Stimulated activated CD8-positive, alpha-beta memory T cell treated with anti-CD3 and anti-CD28 coated beads, Interleukin-7, amount 100 ng/mL, for 48 hours (primary cell): ENCODE measurements at regions not wholly inside any gene's neighbourhood (a gene's known extent, or its start where the extent isn't known, plus 50 kb on each side); places are given as distances from the start of the nearest gene placed in this dataset.

Source experiments
- DNase-seq, 2 donors: peaks; one replicate each; pipeline ENCODE4 v3.0.0-alpha.2; 2020; ENCODE audit warnings: low read depth in 1 of 2; ENCODE audit errors: extremely low read depth in 1 of 2

DNA sequence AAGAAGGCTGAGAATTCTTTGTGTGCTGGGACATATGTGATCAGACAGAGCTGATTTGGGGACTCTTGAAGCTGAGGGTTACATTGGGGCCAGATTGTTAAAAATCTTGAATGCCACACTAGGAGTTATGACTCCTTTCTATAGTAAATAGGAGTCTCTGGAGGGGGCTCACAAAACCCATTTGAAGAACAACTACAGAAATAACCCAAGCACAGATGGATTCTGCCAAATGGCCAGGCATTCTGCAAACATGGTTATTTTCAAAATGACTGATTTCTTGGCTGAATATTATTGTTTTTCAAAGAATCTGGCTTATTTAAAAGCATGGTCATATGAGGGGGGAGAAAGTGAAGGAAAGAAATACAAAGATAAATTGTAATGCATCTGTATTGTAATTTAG lies 625.5 kb upstream of the TENM4 start:
- no peak for DNase-seq

DNA sequence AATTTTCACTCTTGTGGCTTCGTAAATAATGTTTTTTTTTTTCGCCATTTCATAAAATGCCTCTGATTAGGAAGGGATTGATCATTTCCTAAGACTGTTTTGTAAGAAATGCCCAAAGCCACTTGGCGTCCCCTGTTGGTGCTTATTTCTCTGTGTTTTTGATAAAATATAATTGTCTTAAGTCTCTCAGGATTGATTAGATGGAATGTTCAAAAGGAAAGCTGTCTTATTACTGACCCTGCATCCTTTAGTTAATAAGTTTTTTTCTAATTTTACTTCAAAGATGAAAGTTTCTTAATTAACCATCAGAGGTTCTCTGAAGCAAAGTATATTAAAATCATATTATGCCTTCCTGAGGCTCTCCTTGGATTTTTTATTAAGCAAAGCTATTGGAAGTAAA lies 624.3 kb upstream of the TENM4 start:
- no peak for DNase-seq

DNA sequence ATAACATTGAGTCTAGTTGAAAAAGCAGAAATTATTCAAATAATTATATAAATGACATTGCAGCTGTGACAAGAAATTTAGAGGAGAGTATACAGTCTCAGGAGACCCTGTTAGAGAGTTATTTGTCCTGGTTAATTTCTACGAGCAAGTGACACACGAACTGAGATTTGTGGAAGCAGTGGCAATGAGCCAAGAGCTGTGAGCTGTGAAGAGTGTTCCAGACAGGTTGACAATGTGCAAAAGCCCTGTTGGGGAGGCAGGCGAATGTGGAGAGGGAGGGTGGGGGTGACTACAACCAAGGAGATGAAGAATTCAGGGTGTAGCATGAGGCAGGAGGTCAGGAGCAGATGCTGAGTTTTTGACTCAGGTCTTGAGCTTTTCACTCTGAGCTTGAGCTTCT lies 620.2 kb upstream of the TENM4 start:
- no peak for DNase-seq

DNA sequence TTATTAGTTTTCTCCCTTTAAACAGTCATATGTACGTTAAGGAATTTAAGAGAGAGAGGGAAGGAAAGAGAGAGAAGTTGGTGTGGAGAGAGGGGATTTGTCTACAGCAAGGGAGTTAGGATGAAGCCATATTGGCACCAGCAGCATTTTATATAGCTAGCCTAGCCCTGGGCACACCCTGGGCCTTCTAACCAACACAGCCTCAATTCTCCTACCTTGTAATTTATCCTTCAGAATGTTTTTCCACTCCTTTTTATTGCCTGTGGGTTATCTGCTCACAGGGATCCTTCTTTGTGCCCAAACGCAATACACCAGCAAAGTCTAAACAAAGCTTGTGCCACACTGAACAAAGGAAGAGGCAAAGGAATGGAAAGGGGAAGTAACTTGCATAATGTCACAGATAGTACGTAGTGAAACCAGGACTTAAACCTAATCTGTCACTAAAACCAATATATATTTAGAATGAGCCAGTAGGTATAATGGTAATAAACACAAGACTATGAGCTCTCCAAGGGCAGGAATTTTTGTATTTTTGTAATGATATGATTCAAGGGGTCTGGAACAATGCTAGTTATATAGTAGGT lies 613.8 kb upstream of the TENM4 start:
- no peak for DNase-seq

DNA sequence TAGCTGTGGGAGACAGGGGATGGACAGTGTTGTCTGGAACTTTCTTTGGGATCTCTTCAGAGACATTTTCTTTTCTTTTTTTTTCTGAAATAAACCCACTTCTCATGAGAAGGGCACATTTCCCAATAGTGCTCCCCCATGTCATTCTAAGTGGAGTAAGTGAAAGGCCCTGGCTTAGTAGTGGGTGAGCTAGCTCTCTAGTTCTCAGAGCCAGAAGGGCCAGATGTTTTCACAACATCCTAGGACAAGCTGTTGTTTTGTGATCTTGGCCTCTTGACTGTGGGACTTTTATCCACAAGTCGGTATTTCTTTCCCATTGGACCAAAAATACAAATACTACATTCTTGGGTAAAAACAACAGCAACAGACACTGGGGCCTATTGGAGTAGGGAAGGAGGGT lies 607.7 kb upstream of the TENM4 start:
- no peak for DNase-seq

DNA sequence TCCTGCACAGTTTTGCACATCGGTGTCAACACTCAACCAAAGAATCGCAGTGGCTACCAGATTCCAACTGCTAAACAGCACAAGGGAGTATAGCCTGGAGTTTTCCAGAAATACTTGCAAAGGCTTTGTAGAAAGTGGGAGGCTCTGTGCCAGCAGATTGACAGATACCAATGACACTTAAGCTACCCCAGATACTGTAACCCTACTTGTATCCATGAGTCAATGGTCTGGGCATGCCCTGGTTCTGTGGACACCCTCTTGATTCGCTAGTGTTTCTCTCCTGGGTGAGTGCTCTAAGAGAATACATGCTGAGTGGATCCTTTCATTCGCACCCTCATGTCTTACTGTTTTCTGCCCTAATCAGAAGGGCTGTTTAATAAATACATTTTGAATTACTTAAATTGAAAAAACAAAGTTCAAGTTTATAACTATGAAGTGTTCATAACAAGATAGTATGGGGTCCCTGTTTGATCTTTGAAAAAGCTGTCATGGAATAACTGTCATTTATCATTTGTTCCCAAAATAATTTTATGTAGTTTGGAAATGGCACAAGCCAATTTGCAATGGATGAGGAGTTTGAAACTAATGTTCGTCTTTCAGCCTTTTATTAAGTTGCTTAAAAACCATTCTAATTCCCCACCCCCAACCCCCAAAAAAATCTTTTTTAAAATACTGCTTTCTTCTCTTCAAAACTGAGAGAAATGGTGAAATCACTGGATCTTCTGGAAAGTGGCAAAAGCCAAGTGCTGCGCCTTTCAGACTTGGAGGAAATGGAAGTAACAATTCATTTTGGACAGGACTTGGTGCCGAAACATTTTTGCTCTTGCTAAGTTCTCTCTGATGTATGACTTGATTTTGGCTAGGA lies 600.5 kb upstream of the TENM4 start:
- DNase-seq = no peak

DNA sequence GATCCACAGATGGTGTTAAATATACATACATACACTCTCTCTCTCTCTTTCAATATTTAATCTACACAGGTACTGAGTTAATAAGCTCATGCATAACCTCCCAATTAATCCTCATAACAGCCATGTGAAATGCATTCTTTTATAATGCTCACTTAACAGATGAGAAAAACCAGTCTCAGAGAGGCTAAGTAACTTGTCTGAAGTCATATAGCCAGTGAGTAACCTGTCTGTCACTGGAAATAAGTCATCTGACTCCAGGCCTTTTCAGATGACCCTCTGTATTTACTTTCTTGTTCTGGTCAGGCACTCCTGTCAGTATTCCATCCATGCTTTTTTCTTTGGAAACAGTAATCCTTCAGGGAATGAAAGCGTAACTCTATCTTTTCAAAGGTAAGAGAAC lies 594.0 kb upstream of the TENM4 start:
- no peak for DNase-seq

DNA sequence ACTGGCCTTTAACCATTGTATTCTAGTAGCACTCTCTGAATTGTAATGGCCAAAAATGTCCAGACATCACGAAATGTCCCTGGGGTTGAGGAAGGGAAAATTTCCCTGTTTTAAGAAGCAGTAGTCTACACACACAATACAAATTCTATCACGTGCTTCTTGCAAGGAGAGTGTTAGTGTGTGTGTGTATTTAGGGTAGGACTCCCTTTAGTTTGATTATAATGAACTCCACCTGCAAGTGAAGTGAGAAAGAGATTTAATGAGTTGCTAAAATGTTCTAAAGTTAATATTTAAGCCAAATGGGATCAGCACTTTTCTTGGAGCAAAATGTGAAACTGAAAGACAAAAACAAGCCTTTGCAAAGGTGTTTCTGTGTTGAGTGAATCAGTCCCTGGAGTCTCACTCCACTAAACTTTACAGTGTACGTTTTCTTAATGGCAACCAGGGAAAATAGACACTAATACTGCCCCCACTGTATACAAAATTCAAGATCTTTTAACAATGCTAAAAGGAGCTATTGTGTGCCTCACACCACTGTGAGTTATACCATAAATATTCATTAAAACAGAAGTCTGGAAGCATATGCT lies 590.3 kb upstream of the TENM4 start:
- DNase-seq = no peak

DNA sequence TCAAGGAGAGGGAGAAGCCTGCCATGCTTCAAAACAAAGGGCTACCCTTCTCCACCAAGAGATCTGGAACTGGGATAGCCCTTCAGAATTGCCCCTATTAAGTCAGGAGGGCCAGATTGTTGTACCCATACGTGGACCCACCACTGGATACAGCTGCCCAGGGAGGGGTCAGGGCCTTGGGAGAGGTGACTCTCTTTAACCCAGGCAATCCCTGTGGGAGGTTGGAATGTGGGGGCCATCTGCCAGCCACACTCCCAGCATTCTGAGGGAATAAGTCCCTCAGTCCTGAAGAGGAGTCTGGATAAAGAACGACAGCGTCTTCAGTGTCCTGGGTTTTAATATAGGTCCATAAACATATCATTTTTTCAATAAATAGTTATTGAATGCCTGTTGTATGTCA lies 588.2 kb upstream of the TENM4 start:
- DNase-seq = no peak

DNA sequence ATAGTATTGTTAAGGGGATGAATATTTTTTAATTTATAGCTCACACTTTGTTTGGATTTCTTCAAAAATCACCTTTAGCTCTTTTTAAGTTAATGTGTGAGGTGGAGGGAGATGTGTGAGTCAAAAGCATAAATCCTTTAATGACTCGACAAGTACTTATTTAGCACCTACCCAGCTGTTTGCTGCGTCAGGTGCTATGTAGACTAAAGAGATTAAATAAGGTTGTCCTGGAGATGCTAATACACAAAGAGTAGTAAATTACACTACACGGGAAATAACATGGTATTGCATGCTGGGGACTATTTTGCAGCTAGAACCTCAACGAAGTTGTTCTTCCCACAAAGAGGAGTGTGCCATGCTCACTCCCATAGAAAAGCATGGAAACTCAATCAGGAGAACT lies 583.3 kb upstream of the TENM4 start:
- DNase-seq = no peak

DNA sequence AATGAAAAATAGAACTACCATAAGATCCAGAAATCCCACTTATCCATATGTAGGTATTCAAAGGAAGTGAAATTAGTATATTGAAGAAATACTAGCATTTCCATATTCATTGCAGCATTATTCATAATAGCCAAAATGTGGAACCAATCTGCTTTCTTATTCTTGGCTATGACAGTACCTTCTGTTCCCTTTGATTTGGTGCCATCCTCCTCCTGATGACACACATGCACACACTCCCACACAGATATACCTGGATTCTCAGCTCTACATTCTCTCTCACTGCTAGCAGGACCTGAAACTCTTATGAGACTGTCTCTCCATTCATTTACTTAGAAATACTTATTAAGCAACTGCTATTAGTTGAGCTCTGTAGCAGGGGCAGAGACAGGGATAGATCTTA lies 582.6 kb upstream of the TENM4 start:
- no peak for DNase-seq

DNA sequence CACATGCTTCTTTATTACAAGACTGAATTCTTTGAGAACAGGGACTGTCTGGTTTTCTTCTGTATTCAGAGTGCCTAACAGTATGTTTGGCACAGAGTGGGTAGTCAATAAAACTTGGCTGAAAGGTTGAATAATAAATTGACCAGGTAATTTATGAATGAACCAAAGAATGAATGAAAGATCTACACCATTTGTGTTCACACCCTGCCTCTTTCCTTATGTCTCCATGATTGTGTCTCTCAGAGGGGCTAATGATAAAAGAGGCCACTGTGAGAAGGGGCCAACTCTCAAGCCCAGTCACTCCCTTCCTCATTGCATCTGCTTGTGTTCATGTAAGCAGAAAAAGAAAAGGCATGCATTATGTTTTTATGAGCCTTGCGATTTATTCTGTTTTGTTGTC lies 569.7 kb upstream of the TENM4 start:
- DNase-seq = no peak

DNA sequence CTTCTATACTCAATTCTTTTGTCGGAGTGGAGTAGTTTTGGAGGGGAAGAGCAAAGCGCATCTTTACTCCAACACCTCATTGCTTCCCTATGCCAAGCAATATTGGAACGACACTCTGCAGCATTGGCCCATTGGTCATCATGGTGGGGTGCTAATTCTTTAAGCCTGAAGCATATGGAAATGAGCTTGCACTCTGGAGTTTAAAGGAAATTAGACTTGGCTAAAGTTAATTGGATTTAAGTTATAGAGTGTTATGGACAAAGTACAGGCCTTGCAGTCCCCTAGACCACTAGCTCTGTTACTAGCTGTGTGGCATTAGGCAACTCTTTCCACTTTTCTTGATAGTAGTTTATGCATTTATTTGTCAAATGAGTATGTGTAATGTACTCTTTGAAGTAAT lies 568.3 kb upstream of the TENM4 start:
- DNase-seq = no peak

DNA sequence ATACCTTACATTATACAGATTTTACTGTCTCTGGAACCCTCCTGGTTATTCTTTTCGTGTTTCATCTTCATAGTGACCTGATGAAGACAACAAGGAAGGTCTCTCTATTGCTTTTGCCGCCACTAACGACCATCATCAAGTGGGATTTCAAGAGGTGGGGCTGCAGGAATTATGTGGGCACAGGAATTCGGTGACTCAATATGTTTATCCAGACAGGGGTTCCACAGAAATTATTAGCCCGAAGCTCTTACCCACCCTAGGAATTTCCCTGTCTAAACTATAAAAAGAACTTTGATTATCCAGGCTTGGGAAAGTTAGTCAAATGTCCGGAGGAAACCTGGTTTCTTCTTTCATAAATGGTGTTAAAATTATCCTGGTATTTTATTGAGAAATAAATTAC lies 566.8 kb upstream of the TENM4 start:
- no peak for DNase-seq

DNA sequence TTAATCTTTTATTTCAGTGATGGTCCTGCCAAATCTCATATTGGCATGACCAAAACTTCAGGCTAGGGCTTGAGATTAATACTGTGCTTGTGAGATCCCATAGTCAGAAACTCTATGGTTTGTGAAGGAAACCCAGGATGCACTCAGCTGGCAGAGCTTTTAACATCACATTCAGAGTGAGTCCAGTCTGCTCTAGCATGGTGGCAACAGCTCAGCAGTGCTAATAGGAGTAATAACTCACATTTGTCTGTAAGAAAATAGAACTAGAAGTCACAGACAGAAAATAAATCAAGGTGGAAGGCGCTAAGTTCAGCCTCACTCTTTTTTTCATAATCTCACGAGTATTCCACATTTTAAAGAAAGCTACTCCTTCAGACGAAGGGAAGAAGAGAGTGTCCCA lies 549.3 kb upstream of the TENM4 start:
- no peak for DNase-seq

DNA sequence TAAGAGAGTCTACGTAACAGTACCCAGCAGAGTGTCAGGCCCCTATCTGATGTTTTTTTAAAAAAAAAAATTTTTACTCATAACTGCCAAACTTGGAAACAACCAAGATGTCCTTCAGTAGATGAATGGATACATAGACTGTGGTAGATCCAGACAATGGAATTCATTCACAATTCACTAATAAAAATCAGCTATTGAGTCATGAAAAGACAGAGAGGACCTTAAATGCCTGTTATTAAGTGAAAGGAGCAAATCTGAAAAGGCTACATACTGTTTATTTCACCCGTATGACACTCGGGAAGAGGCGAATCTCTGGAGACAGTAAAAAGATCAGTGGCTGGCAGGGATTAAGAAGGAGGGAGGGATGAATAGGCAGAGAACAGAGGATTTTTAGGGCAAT lies 541.4 kb upstream of the TENM4 start:
- DNase-seq = no peak

DNA sequence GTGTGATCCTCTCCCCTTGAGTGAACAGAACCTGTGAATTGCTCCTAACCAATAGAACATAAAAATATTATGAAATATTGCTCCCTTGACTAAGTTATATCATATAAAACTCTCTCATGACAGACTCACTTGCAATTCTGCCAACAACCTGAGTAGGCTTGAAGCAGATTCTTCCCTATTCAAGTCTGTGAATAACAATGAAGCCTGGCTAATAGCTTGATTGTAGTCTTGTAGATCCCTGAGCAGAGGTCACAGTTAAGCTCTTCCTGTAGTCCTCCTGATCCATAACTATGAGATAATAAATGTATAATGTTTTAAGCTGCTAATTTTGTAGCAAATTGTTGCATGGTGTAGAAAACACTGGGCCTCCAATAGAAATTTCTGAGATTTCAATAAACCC lies 540.1 kb upstream of the TENM4 start:
- DNase-seq = no peak

DNA sequence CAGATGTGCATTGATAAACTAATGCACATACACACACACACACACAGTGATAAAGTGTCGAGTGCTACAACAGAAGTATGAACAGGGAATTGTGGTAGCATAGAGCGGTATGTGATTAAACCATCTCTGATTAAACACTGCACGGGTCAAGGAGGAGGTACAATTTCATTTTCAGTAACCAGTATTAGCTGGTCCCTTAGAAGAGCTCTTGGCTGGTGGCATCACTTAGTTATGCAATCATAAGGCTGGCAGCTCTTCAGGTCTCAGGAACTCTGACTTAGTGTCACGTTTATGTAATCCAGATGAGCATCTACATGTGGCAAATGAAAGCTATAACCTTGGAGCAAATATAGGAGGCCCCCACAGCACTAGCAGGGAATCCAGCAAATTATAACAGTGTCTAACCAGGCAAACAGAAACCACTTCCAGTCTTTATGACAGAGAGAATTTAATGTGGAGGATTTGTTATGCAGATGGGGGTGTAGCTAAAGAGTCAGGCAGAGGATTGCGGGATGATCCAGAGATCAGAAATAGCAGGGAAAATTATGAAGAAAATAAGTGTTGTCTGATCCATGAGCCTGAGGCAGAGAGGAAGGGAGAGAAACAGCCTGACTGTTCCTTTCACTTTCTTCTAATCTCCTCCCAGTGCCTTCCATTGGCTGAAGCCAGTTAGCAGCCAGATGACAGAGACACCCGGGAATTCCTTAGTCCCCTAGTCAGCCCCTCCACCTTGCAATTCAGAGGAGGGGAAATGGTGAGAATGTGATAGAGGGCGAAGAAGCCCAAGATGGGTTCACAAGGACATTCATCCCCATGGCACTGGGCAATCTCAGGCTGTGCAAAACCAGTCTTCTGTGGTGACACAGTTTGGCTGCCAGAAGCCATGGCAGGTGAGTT lies 533.1 kb upstream of the TENM4 start:
- no peak for DNase-seq

DNA sequence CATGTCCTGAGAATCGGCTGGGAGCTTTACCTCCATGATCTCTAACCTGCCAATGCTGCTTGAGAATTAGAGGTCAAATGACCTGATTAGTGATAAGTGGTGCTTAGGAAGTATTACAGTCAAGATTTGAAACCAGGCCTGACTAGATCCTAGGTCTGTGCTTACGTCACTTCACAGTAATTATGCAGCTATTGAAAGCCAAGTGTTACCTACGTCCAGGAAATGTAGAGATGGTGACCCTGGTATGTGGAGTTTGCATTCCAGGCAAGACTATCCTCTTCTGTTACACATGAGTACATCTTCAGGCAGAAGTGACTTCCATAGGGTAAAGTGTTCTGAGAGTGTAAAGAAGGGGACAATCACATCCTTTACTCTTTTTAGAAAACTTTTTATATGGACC lies 530.4 kb upstream of the TENM4 start:
- no peak for DNase-seq

DNA sequence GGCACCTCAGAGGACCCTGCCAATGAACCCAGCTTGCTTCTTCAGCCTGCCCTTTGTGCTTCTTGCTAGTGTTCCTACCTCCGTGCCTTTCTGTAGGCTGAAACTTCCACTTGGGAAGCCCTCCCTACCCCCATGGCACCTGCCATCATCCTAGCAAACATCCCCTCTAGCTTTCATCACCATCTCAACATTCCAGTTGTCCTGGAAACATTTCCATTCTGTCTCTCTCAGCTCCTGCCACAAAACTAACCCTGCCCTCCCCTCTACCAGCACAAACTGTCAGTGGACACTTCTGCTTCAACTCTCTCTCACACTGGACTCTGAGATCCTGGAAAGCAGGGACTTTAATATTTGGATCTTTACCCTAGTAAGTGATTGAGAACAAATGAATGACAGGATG lies 525.8 kb upstream of the TENM4 start:
- no peak for DNase-seq

DNA sequence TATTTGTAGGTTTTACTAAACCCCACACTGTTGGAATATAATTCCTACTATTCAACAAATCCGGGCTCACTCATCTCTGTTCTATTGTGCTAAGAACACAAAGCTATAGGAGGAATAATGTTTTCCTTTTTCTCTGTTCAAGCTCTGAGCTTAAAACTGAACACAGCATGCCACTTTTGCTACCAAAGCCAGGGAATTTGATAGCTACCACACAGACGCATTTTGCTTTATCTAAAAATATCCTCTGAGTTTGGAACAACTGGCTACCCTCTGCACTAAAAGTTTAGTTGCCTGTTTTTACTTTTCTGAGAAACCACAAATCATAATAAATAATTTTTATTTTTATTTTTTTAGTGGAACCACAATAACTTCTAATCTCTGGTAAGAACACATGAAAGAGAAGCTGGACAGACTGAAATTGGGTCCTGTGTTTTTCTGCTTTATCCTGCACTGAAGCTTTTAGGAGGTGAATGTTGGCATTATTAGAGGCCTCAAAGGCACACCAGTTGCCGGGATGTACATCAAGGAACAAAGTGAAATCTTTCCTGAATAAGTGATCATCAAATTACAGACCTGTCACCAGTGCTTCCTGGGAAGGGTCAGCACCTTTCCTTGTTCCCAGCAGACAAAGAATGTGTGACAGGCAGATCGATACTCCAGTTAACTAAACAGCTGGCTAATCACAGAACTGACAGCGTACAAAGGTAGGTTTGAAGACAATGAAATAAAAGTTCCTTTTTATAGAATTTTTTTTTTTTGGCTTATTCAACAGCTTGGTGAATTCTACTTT lies 523.2 kb upstream of the TENM4 start:
- DNase-seq = no peak
